ENCODE measurements at regions not wholly inside any gene's neighbourhood (a gene's known extent, or its start where the extent isn't known, plus 50 kb on each side); places are given as distances from the start of the nearest gene placed in this dataset.

GRCh38 chr2:2851316-2851715 is 520.2 kb upstream of the MYT1L start:
- Histone ChIP-seq H3K4me3 (no peak overlapping the region), H3K27me3 (replicated peaks; ENCODE audit: insufficient read depth) (no peaks in the 10 kb centered on the region), H3K27ac (no peak overlapping the region), H3K9me3 (no peaks in the 10 kb centered on the region), H3K36me3 (no peaks in the 10 kb centered on the region), H3K4me1 (replicated peaks) (no peaks in the 10 kb centered on the region)
- WGBS = 86% methylated on average over 9 of the region's 9 CpGs
- no peak for TF ChIP-seq POLR2AphosphoS5 (IDR thresholded peaks at IDR 0.05)
- no peak for TF ChIP-seq POLR2A (IDR thresholded peaks at IDR 0.05)
- no peak for TF ChIP-seq CTCF (IDR thresholded peaks at IDR 0.05)
- DNase-seq (ENCODE audit: low spot score) = no peak
- intact Hi-C loops (cut with DNase I) = no loop called here

GRCh38 chr2:2850859-2851258 is 519.8 kb upstream of the MYT1L start:
- Histone ChIP-seq H3K9me3 (no peaks in the 10 kb centered on the region), H3K27ac (no peak overlapping the region), H3K36me3 (no peaks in the 10 kb centered on the region), H3K4me1 (replicated peaks) (no peaks in the 10 kb centered on the region), H3K27me3 (replicated peaks; ENCODE audit: insufficient read depth) (no peaks in the 10 kb centered on the region), H3K4me3 (no peak overlapping the region)
- 82% methylated on average over 7 of the region's 7 CpGs for WGBS
- TF ChIP-seq POLR2AphosphoS5 (IDR thresholded peaks at IDR 0.05) (no peak), CTCF (IDR thresholded peaks at IDR 0.05) (no peak), POLR2A (IDR thresholded peaks at IDR 0.05) (no peak)
- intact Hi-C loops (cut with DNase I) = no loop called here
- DNase-seq (ENCODE audit: low spot score) = no peak

DNA sequence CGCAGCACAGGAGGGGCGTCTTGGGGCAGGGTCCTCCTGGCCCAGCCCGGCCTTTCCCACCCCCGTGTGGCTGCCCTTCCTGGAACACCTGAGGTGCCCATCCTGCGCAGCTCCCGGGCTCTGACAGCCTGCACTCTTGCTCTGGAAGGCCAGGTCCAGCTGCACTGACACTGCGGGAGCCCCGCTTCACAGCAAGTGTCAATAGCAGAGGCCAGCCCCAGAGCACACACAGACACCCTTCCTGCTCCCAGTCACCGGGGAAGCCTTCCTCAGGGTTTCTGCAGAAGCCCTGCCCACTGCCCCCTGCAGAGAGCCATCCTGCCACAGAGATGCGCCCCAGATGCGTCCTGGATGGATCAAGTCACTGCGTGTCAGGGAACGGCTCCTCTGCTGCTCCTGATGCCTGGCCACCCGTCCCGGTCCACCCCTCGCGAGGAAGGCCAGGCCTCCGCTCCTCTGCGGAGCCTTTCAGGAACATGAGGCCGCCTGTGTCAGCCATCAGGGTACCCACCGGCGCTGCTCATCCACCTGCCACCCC is 519.2 kb upstream of the MYT1L start:
- no peak overlapping the region for H3K27ac ChIP-seq
- intact Hi-C loops (cut with DNase I) = no loop called here
- H3K36me3 ChIP-seq = no peaks in the 10 kb centered on the region

GRCh38 chr2:2849464-2850217 is 518.6 kb upstream of the MYT1L start:
- no peak for DNase-seq (ENCODE audit: low spot score)
- Histone ChIP-seq H3K9me3 (no peaks in the 10 kb centered on the region), H3K4me1 (replicated peaks) (no peaks in the 10 kb centered on the region), H3K36me3 (no peaks in the 10 kb centered on the region), H3K27me3 (replicated peaks; ENCODE audit: insufficient read depth) (no peaks in the 10 kb centered on the region), H3K27ac (no peak overlapping the region), H3K4me3 (no peak overlapping the region)
- intact Hi-C loops (cut with DNase I) = no loop called here
- TF ChIP-seq CTCF (IDR thresholded peaks at IDR 0.05) = no peak
- TF ChIP-seq POLR2A (IDR thresholded peaks at IDR 0.05) = no peak
- no peak for TF ChIP-seq POLR2AphosphoS5 (IDR thresholded peaks at IDR 0.05)
- WGBS = 91% methylated on average over 13 of the region's 15 CpGs

More for the DNA sequence above, 519.2 kb upstream of the MYT1L start:
- no peaks in the 10 kb centered on the region for H3K27me3 ChIP-seq (replicated peaks; ENCODE audit: insufficient read depth)
- no peaks in the 10 kb centered on the region for H3K9me3 ChIP-seq
- no peaks in the 10 kb centered on the region for H3K4me1 ChIP-seq (replicated peaks)
- no peak for DNase-seq (ENCODE audit: low spot score)
- WGBS = 96% methylated on average over 20 of the region's 22 CpGs
- no peak for TF ChIP-seq POLR2AphosphoS5 (IDR thresholded peaks at IDR 0.05)
- H3K4me3 ChIP-seq = no peak overlapping the region

GRCh38 chr2:2848621-2849333 is 517.7 kb upstream of the MYT1L start:
- intact Hi-C loops (cut with DNase I) = no loop called here
- no peak overlapping the region for H3K27ac ChIP-seq

More at GRCh38 chr2:2848621-2849333, 517.7 kb upstream of the MYT1L start:
- DNase-seq (ENCODE audit: low spot score) = no peak
- H3K4me1 ChIP-seq (replicated peaks) = no peaks in the 10 kb centered on the region
- TF ChIP-seq POLR2A (IDR thresholded peaks at IDR 0.05) = no peak
- TF ChIP-seq CTCF (IDR thresholded peaks at IDR 0.05) = no peak
- no peak for TF ChIP-seq POLR2AphosphoS5 (IDR thresholded peaks at IDR 0.05)
- 47% methylated on average over 6 of the region's 6 CpGs for WGBS
- no peaks in the 10 kb centered on the region for H3K36me3 ChIP-seq
- H3K27me3 ChIP-seq (replicated peaks; ENCODE audit: insufficient read depth) = no peaks in the 10 kb centered on the region
- H3K9me3 ChIP-seq = no peaks in the 10 kb centered on the region
- H3K4me3 ChIP-seq = no peak overlapping the region
